Liver (tissue), 8 donors: ENCODE measurements at regions not wholly inside any gene's neighbourhood (a gene's known extent, or its start where the extent isn't known, plus 50 kb on each side); places are given as distances from the start of the nearest gene placed in this dataset.

Experiments used
- DNase-seq: peaks from one replicate; pipeline ENCODE4 v3.0.0-alpha.2; 2017; ENCODE audit warnings: low spot score
- H3K27ac ChIP-seq, 2 donors: one replicate each; pipeline ENCODE4 v1.7.0; 2013; ENCODE audit warnings: inconsistent platforms in 2 of 2, low read length in 2 of 2, control low read depth in 1 of 2, low read depth in 1 of 2, mild to moderate bottlenecking in 1 of 2
- H3K27me3 ChIP-seq, 4 donors: one replicate each; pipeline versions ENCODE4 v1.6.1 to v1.7.0; 2013; ENCODE audit warnings: low read length in 3 of 4, inconsistent platforms in 1 of 4, mild to moderate bottlenecking in 1 of 4, moderate library complexity in 1 of 4; ENCODE audit not compliant: control insufficient read depth in 4 of 4, insufficient read depth in 4 of 4
- H3K36me3 ChIP-seq, 4 donors: one replicate each; pipeline versions ENCODE4 v1.6.1 to v1.7.0; 2013; ENCODE audit warnings: low read length in 3 of 4, mild to moderate bottlenecking in 3 of 4, low read depth in 1 of 4, moderate library complexity in 1 of 4; ENCODE audit not compliant: control insufficient read depth in 4 of 4, insufficient read depth in 3 of 4
- H3K4me1 ChIP-seq, 4 donors: one replicate each; pipeline versions ENCODE4 v1.6.1 to v1.7.0; 2013; ENCODE audit warnings: low read length in 3 of 4, mild to moderate bottlenecking in 3 of 4, moderate library complexity in 1 of 4; ENCODE audit not compliant: control insufficient read depth in 4 of 4, insufficient read depth in 4 of 4
- H3K4me3 ChIP-seq, 3 donors: one replicate each; pipeline versions ENCODE4 v1.6.1 to v1.7.0; 2013; ENCODE audit warnings: low read length in 3 of 3, control low read depth in 1 of 3, low read depth in 1 of 3, mild to moderate bottlenecking in 1 of 3
- H3K9ac ChIP-seq, 2 donors: one replicate each; pipeline ENCODE4 v1.7.0; 2013; ENCODE audit warnings: low read length in 2 of 2, mild to moderate bottlenecking in 2 of 2, moderate library complexity in 2 of 2, control low read depth in 1 of 2, low read depth in 1 of 2
- H3K9me3 ChIP-seq, 4 donors: one replicate each; pipeline versions ENCODE4 v1.6.1 to v1.7.0; 2013; ENCODE audit warnings: low read length in 3 of 4; ENCODE audit not compliant: control insufficient read depth in 4 of 4
- EGR1 ChIP-seq, 2 donors: IDR thresholded peaks; 2 replicates each; pipeline ENCODE4 v1.6.1; 2016 to 2018; ENCODE audit warnings: antibody characterized with exemption in 2 of 2, low read depth in 2 of 2
- FOXA1 ChIP-seq: IDR thresholded peaks from 2 replicates; pipeline ENCODE4 v1.6.1; 2016; ENCODE audit warnings: antibody characterized with exemption
- FOXA2 ChIP-seq: IDR thresholded peaks from 2 replicates; pipeline ENCODE4 v1.6.1; 2016; ENCODE audit warnings: antibody characterized with exemption
- GABPA ChIP-seq, 2 donors: IDR thresholded peaks in 1 of 2; conservative IDR thresholded peaks in 1 of 2; 2 replicates each; pipeline ENCODE4 v1.6.1; 2016; ENCODE audit warnings: antibody characterized with exemption in 2 of 2, mild to moderate bottlenecking in 1 of 2, moderate library complexity in 1 of 2
- HNF4A ChIP-seq, 2 donors: conservative IDR thresholded peaks; 2 replicates each; pipeline ENCODE4 v1.6.1; 2016; ENCODE audit warnings: antibody characterized with exemption in 2 of 2, mild to moderate bottlenecking in 2 of 2
- HNF4G ChIP-seq: IDR thresholded peaks from 2 replicates; pipeline ENCODE4 v1.6.1; 2016; ENCODE audit warnings: antibody characterized with exemption
- JUND ChIP-seq, 2 donors: IDR thresholded peaks; 2 replicates each; pipeline ENCODE4 v1.6.1; 2016; ENCODE audit warnings: antibody characterized with exemption in 2 of 2
- NR2F2 ChIP-seq: IDR thresholded peaks from 2 replicates; pipeline ENCODE4 v1.6.1; 2016; ENCODE audit warnings: antibody characterized with exemption
- RAD21 ChIP-seq, 2 donors: IDR thresholded peaks; 2 replicates each; pipeline ENCODE4 v1.6.1; 2016; ENCODE audit warnings: antibody characterized with exemption in 2 of 2, mild to moderate bottlenecking in 2 of 2
- RXRA ChIP-seq, 2 donors: IDR thresholded peaks; 2 replicates each; pipeline ENCODE4 v1.6.1; 2017 to 2018; ENCODE audit warnings: antibody characterized with exemption in 2 of 2, mild to moderate bottlenecking in 1 of 2
- SP1 ChIP-seq: IDR thresholded peaks from 2 replicates; pipeline ENCODE4 v1.6.1; 2018; ENCODE audit warnings: antibody characterized with exemption, mild to moderate bottlenecking
- TAF1 ChIP-seq: conservative IDR thresholded peaks from 2 replicates; pipeline ENCODE4 v1.6.1; 2016; ENCODE audit warnings: antibody characterized with exemption, mild to moderate bottlenecking
- YY1 ChIP-seq: IDR thresholded peaks from 2 replicates; pipeline ENCODE4 v1.6.1; 2016; ENCODE audit warnings: antibody characterized with exemption, mild to moderate bottlenecking
- WGBS: extraction: QIAGEN DNeasy Blood & Tissue Kit; methylation state at CpG from one replicate; pipeline ENCODE4 v1.1.7; 2013; 5-methylcytosine and 5-hydroxymethylcytosine counted together
- TF ChIP-seq, protein P1 (sequence below): IDR thresholded peaks from 2 replicates; pipeline ENCODE4 v1.6.1; 2016; ENCODE audit warnings: antibody characterized with exemption
- TF ChIP-seq, protein P2 (sequence below): IDR thresholded peaks from 2 replicates; pipeline ENCODE4 v1.6.1; 2016; ENCODE audit warnings: antibody characterized with exemption
- TF ChIP-seq, protein P3 (sequence below): IDR thresholded peaks from 2 replicates; pipeline ENCODE4 v1.6.1; 2016; ENCODE audit warnings: antibody characterized with exemption
- TF ChIP-seq, protein P4 (sequence below): IDR thresholded peaks from 2 replicates; pipeline ENCODE4 v1.6.1; 2016; ENCODE audit warnings: antibody characterized with exemption, mild to moderate bottlenecking
- TF ChIP-seq, protein P5 (sequence below): fragments of 150-350 bp; IDR thresholded peaks from 2 replicates; pipeline ENCODE4 v1.5.1; 2017; ENCODE audit warnings: improper control_type of control experiment, low read depth, low read length; ENCODE audit not compliant: missing input control
- donor health status: healthy.
- donor health status: healthy.
- donor health status: healthy.
- donor health status: healthy.
- donor health status: healthy.

DNA sequence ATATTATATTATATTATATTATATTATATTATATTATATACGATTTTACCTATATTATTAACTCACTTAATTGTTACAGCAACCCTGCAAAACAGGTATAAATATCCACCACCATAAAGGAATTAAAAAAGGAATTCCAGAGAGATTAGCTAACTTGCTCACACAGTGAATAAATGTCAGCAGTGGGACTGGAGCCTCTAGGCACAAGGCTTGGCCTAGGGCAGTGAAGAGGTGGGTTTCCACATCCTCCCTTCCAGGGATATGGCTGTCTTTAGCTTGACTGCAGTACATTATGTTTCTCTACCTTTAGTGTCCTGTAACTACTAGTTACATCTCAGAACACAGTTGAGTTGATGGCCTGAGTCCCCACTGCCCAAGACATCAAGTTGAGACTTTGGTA lies 166.9 kb downstream of the SLC15A5 start:
- no peak overlapping the region for H3K27ac ChIP-seq
- H3K4me3 ChIP-seq: no peak overlapping the region
- TF ChIP-seq SP1 (no peak), YY1 (no peak), RAD21 (IDR thresholded peaks at IDR 0.05) (no peak), RXRA (IDR thresholded peaks at IDR 0.05) (no peak), FOXA1 (no peak), TAF1 (no peak), EGR1 (IDR thresholded peaks at IDR 0.05; ENCODE audit: low read depth in 2 of 2) (no peak), FOXA2 (no peak), HNF4A (conservative IDR thresholded peaks at IDR 0.05) (no peak), HNF4G (no peak), GABPA (IDR thresholded peaks at IDR 0.05 in 1 of 2, conservative IDR thresholded peaks at IDR 0.05 in 1 of 2) (no peak), JUND (IDR thresholded peaks at IDR 0.05) (no peak)
- TF ChIP-seq, protein P1, sequence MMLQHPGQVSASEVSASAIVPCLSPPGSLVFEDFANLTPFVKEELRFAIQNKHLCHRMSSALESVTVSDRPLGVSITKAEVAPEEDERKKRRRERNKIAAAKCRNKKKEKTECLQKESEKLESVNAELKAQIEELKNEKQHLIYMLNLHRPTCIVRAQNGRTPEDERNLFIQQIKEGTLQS: no peak
- TF ChIP-seq, protein P2, sequence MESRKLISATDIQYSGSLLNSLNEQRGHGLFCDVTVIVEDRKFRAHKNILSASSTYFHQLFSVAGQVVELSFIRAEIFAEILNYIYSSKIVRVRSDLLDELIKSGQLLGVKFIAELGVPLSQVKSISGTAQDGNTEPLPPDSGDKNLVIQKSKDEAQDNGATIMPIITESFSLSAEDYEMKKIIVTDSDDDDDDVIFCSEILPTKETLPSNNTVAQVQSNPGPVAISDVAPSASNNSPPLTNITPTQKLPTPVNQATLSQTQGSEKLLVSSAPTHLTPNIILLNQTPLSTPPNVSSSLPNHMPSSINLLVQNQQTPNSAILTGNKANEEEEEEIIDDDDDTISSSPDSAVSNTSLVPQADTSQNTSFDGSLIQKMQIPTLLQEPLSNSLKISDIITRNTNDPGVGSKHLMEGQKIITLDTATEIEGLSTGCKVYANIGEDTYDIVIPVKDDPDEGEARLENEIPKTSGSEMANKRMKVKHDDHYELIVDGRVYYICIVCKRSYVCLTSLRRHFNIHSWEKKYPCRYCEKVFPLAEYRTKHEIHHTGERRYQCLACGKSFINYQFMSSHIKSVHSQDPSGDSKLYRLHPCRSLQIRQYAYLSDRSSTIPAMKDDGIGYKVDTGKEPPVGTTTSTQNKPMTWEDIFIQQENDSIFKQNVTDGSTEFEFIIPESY: no peak
- TF ChIP-seq, protein P3, sequence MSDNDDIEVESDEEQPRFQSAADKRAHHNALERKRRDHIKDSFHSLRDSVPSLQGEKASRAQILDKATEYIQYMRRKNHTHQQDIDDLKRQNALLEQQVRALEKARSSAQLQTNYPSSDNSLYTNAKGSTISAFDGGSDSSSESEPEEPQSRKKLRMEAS: no peak
- TF ChIP-seq, protein P4, sequence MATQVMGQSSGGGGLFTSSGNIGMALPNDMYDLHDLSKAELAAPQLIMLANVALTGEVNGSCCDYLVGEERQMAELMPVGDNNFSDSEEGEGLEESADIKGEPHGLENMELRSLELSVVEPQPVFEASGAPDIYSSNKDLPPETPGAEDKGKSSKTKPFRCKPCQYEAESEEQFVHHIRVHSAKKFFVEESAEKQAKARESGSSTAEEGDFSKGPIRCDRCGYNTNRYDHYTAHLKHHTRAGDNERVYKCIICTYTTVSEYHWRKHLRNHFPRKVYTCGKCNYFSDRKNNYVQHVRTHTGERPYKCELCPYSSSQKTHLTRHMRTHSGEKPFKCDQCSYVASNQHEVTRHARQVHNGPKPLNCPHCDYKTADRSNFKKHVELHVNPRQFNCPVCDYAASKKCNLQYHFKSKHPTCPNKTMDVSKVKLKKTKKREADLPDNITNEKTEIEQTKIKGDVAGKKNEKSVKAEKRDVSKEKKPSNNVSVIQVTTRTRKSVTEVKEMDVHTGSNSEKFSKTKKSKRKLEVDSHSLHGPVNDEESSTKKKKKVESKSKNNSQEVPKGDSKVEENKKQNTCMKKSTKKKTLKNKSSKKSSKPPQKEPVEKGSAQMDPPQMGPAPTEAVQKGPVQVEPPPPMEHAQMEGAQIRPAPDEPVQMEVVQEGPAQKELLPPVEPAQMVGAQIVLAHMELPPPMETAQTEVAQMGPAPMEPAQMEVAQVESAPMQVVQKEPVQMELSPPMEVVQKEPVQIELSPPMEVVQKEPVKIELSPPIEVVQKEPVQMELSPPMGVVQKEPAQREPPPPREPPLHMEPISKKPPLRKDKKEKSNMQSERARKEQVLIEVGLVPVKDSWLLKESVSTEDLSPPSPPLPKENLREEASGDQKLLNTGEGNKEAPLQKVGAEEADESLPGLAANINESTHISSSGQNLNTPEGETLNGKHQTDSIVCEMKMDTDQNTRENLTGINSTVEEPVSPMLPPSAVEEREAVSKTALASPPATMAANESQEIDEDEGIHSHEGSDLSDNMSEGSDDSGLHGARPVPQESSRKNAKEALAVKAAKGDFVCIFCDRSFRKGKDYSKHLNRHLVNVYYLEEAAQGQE: no peak
- TF ChIP-seq, protein P5, sequence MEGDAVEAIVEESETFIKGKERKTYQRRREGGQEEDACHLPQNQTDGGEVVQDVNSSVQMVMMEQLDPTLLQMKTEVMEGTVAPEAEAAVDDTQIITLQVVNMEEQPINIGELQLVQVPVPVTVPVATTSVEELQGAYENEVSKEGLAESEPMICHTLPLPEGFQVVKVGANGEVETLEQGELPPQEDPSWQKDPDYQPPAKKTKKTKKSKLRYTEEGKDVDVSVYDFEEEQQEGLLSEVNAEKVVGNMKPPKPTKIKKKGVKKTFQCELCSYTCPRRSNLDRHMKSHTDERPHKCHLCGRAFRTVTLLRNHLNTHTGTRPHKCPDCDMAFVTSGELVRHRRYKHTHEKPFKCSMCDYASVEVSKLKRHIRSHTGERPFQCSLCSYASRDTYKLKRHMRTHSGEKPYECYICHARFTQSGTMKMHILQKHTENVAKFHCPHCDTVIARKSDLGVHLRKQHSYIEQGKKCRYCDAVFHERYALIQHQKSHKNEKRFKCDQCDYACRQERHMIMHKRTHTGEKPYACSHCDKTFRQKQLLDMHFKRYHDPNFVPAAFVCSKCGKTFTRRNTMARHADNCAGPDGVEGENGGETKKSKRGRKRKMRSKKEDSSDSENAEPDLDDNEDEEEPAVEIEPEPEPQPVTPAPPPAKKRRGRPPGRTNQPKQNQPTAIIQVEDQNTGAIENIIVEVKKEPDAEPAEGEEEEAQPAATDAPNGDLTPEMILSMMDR: no peak
- H3K27me3 ChIP-seq: no peaks in the 10 kb centered on the region
- no peak for DNase-seq
- WGBS: 64% methylated on average over 1 of the region's 1 CpG
- H3K9me3 ChIP-seq: peaks cover 0 to 4% (median under 1%) of the 10 kb centered on the region in 4 donors
- H3K36me3 ChIP-seq: no peaks in the 10 kb centered on the region
- H3K9ac ChIP-seq: no peak overlapping the region
- no peaks in the 10 kb centered on the region for H3K4me1 ChIP-seq

DNA sequence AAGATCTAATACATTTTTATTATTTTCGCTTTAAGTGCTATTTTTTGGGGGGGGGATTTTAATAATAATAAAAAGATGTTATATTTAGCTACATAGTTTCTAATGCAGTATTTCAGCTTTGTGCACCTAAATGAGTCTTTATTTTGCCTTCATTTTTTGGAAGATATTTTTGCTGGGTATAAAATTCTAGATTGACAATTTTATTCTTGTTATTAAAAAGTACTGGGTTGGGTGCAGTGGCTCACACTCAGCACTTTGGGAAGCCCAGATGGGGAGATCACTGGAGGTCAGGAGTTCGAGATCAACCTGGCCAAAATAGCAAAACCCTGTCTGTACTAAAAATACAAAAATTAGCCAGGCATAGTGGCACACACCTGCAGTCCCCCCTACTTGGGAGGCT lies 173.6 kb downstream of the SLC15A5 start:
- TF ChIP-seq FOXA1 (no peak), NR2F2 (no peak), RXRA (IDR thresholded peaks at IDR 0.05) (no peak)
- TF ChIP-seq, protein P4: no peak
- TF ChIP-seq, protein P3: no peak
- TF ChIP-seq, protein P1: no peak
- Histone ChIP-seq H3K27ac (no peak overlapping the region), H3K36me3 (no peaks in the 10 kb centered on the region), H3K9me3 (peaks cover 0 to 16% (median 5%) of the 10 kb centered on the region in 4 donors), H3K4me3 (no peak overlapping the region), H3K4me1 (no peaks in the 10 kb centered on the region), H3K9ac (no peak overlapping the region), H3K27me3 (no peaks in the 10 kb centered on the region)
- no peak for DNase-seq
- WGBS: 68% methylated on average over 2 of the region's 2 CpGs
